Keratinocyte (primary cell): ENCODE measurements at regions not wholly inside any gene's neighbourhood (a gene's known extent, or its start where the extent isn't known, plus 50 kb on each side); places are given as distances from the start of the nearest gene placed in this dataset.

Experiments used
- CTCF ChIP-seq, 3 experiments: IDR thresholded peaks in 1 of 3; conservative IDR thresholded peaks in 1 of 3; optimal IDR thresholded peaks in 1 of 3; 2 replicates in 2 of 3; 3 replicates in 1 of 3; pipeline versions ENCODE3 to v1.5.1; 2011; ENCODE audit warnings: low read length in 3 of 3, mild to moderate bottlenecking in 3 of 3, moderate library complexity in 2 of 3, control low read depth in 1 of 3, inconsistent platforms in 1 of 3; ENCODE audit not compliant: insufficient read depth in 2 of 3; ENCODE audit errors: extremely low read depth in 1 of 3
- EZH2 ChIP-seq: IDR thresholded peaks from one replicate; pipeline ENCODE4 v1.6.1; 2012; ENCODE audit warnings: inconsistent platforms, mild to moderate bottlenecking, low read length, moderate library complexity

GRCh38 chr4:57205580-57205979, 95.4 kb upstream of the IGFBP7 start:
- TF ChIP-seq CTCF (optimal IDR thresholded peaks at IDR 0.05 in 1 of 3, IDR thresholded peaks at IDR 0.05 in 1 of 3, conservative IDR thresholded peaks at IDR 0.05 in 1 of 3; ENCODE audit: extremely low read depth in 1 of 3, insufficient read depth in 2 of 3, low read length in 3 of 3) = no peak
- TF ChIP-seq EZH2 = no peak
